ENCODE measurements at regions not wholly inside any gene's neighbourhood (a gene's known extent, or its start where the extent isn't known, plus 50 kb on each side); places are given as distances from the start of the nearest gene placed in this dataset.

DNA sequence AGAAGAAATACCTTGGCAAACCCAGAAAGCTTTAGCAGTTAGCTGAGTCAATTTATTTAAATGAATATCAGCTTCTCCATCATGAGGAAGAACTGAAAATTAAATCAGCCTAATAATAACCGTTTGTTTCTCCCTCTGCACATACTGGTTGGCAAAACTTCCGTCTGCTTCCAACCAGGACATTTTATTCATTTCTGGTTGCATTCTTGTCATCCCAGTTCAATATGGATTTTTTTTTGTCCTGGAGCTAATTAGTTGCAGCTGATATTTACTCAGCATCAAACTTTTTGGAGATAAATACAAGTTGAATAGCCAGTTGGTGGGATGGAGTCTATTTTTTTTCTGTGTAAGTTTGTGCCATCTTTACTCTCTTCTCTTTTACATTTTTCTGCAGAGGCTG is 126.5 kb upstream of the GDNF start:
- Mint-ChIP-seq H3K4me1 (peaks cover 16% of the 10 kb centered on the region), H3K27ac (no peak overlapping the region), H3K36me3 (no peaks in the 10 kb centered on the region), H3K9me3 (no peaks in the 10 kb centered on the region), H3K27me3 (ENCODE audit: low read depth) (peaks cover 16% of the 10 kb centered on the region), H3K4me3 (no peak overlapping the region)
- no peak for DNase-seq (ENCODE audit: low spot score in 2 of 2, unreplicated experiment in 2 of 2)
- TF ChIP-seq, protein P1, sequence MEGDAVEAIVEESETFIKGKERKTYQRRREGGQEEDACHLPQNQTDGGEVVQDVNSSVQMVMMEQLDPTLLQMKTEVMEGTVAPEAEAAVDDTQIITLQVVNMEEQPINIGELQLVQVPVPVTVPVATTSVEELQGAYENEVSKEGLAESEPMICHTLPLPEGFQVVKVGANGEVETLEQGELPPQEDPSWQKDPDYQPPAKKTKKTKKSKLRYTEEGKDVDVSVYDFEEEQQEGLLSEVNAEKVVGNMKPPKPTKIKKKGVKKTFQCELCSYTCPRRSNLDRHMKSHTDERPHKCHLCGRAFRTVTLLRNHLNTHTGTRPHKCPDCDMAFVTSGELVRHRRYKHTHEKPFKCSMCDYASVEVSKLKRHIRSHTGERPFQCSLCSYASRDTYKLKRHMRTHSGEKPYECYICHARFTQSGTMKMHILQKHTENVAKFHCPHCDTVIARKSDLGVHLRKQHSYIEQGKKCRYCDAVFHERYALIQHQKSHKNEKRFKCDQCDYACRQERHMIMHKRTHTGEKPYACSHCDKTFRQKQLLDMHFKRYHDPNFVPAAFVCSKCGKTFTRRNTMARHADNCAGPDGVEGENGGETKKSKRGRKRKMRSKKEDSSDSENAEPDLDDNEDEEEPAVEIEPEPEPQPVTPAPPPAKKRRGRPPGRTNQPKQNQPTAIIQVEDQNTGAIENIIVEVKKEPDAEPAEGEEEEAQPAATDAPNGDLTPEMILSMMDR (IDR thresholded peaks at IDR 0.05; ENCODE audit: unreplicated experiment), result no peak

DNA sequence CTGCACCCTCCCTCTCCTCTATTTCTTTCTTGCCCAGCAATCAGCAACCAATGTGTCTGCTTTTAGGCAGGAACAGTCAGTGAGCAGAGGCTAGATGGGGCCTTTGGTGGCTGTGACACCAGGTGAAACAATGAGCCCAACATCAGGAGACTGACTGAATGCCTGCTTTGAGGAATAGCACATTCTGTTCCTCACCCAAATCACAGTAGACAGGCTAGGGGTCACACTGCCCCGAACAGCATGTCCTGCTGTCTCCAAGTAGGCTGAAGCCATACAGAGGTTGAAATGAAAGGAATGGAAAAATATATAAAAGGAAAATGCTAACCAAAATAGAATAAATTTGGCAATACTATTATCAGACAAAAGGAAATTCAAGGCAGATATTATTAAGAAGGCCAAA is 122.5 kb upstream of the GDNF start:
- DNase-seq (ENCODE audit: low spot score in 2 of 2, unreplicated experiment in 2 of 2), result no peak
- Mint-ChIP-seq H3K36me3 (peaks cover 7% of the 10 kb centered on the region), H3K27me3 (ENCODE audit: low read depth) (peaks cover 2% of the 10 kb centered on the region), H3K4me3 (no peak overlapping the region), H3K4me1 (peaks cover 16% of the 10 kb centered on the region), H3K9me3 (peaks cover 33% of the 10 kb centered on the region), H3K27ac (no peak overlapping the region)
- TF ChIP-seq, protein P1 (IDR thresholded peaks at IDR 0.05; ENCODE audit: unreplicated experiment), result no peak

DNA sequence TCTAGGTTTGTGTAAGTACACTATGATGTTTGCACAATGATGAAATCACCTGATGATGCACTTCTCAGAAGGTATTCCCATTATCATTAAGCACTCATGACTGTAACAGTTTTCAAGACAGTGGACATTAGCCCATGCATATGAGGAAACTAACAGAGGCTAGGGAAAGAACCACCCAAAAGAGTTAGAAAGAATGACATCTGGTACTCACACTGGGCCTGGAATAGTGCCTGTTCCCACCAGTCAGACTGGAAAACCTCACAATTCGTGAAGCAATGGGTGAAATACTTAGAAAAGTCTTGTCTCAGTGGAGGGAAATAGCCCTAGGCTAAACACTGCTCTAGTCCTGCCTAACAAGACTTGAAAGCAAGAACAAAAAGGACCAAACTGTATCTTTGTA is 117.4 kb upstream of the GDNF start:
- no peaks in the 10 kb centered on the region for H3K4me1 Mint-ChIP-seq
- peaks cover 7% of the 10 kb centered on the region for H3K36me3 Mint-ChIP-seq
- TF ChIP-seq, protein P1 (IDR thresholded peaks at IDR 0.05; ENCODE audit: unreplicated experiment), result no peak
- peaks cover 33% of the 10 kb centered on the region for H3K9me3 Mint-ChIP-seq
- no peak overlapping the region for H3K27ac Mint-ChIP-seq
- peaks cover 1% of the 10 kb centered on the region for H3K27me3 Mint-ChIP-seq (ENCODE audit: low read depth)
- DNase-seq (ENCODE audit: low spot score in 2 of 2, unreplicated experiment in 2 of 2), result no peak
- no peak overlapping the region for H3K4me3 Mint-ChIP-seq

DNA sequence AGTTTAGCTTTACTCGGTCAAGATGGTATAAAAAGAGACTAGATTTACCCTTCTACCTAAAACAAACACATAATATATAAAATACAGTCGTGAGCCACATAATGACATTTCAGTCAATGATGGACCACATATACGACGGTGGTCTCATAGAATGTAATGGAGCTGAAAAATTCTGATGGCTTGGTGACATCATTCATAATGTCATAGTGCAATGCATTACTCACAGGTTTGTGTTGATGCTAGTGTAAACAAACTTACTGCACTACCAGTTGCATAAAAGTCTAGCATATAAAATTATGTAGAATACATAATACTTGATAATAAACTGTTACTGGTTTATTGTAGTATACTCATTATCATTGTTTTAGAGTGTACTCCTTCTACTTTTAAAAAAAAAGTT is 115.9 kb upstream of the GDNF start:
- Mint-ChIP-seq H3K27ac (no peak overlapping the region), H3K4me1 (no peaks in the 10 kb centered on the region), H3K27me3 (ENCODE audit: low read depth) (peaks cover 3% of the 10 kb centered on the region), H3K4me3 (no peak overlapping the region), H3K9me3 (peaks cover 30% of the 10 kb centered on the region), H3K36me3 (peaks cover 7% of the 10 kb centered on the region)
- TF ChIP-seq, protein P1 (IDR thresholded peaks at IDR 0.05; ENCODE audit: unreplicated experiment), result no peak
- DNase-seq (ENCODE audit: low spot score in 2 of 2, unreplicated experiment in 2 of 2), result no peak

DNA sequence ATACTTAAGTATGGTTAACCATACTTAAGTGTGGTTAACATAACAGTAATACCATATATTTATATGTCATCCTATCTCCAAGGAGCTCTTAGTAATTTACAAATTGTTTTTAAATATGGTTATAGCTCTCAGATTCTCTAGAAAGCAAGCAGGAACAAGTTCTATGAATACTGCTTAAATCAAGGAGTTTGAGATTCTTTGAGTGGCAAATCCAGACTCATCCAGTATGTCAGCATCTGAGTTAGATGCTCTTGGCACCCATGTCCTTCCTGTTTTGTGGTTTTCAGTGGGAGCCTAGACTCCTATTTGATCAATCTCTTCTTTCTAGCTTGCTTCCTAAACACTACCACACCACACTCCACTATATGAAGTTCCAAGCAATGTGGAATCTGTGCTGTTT is 114.7 kb upstream of the GDNF start:
- no peaks in the 10 kb centered on the region for H3K4me1 Mint-ChIP-seq
- peaks cover 18% of the 10 kb centered on the region for H3K9me3 Mint-ChIP-seq
- TF ChIP-seq, protein P1 (IDR thresholded peaks at IDR 0.05; ENCODE audit: unreplicated experiment), result no peak
- H3K27me3 Mint-ChIP-seq (ENCODE audit: low read depth), result peaks cover 10% of the 10 kb centered on the region
- DNase-seq (ENCODE audit: low spot score in 2 of 2, unreplicated experiment in 2 of 2), result no peak
- H3K4me3 Mint-ChIP-seq, result no peak overlapping the region
- H3K27ac Mint-ChIP-seq, result no peak overlapping the region
- H3K36me3 Mint-ChIP-seq, result peaks cover 7% of the 10 kb centered on the region

All from mesothelial cell of epicardium (in vitro differentiated cells).